ENCODE measurements at regions not wholly inside any gene's neighbourhood (a gene's known extent, or its start where the extent isn't known, plus 50 kb on each side); places are given as distances from the start of the nearest gene placed in this dataset.
A peak's percentile ranks its signal among the peaks of the same experiment; 100 is the strongest.

- Histone ChIP-seq H3K27ac (no peak overlapping the region), H2AFZ (no peak overlapping the region), H3K9me3 (ENCODE audit: control insufficient read depth, low read length) (no peaks in the 10 kb centered on the region), H3K4me1 (no peaks in the 10 kb centered on the region), H3K4me3 (ENCODE audit: low read depth, low read length) (no peak overlapping the region), H3K36me3 (ENCODE audit: control insufficient read depth, insufficient read depth, low read length) (no peaks in the 10 kb centered on the region), H3K4me2 (ENCODE audit: low read length) (no peak overlapping the region), H3K79me2 (no peaks in the 10 kb centered on the region), H3K9ac (no peak overlapping the region), H3K27me3 (ENCODE audit: control insufficient read depth, insufficient read depth, low read length) (no peaks in the 10 kb centered on the region)
- no peak for TF ChIP-seq CTCF (IDR thresholded peaks at IDR 0.05)
Observed at GRCh38 chr10:117078168-117078837, 59.8 kb downstream of the VAX1 start.

- Histone ChIP-seq H3K79me2 (no peaks in the 10 kb centered on the region), H3K36me3 (ENCODE audit: control insufficient read depth, insufficient read depth, low read length) (no peaks in the 10 kb centered on the region), H3K4me2 (ENCODE audit: low read length) (no peak overlapping the region), H3K9ac (no peak overlapping the region), H3K9me3 (ENCODE audit: control insufficient read depth, low read length) (no peaks in the 10 kb centered on the region), H3K4me1 (no peaks in the 10 kb centered on the region), H2AFZ (no peak overlapping the region), H3K4me3 (ENCODE audit: low read depth, low read length) (no peak overlapping the region), H3K27ac (no peak overlapping the region), H3K27me3 (ENCODE audit: control insufficient read depth, insufficient read depth, low read length) (no peaks in the 10 kb centered on the region)
- TF ChIP-seq CTCF (IDR thresholded peaks at IDR 0.05): no peak
Observed at GRCh38 chr10:117075064-117075463, 63.0 kb downstream of the VAX1 start.

- no peaks in the 10 kb centered on the region for H3K27me3 ChIP-seq (ENCODE audit: control insufficient read depth, insufficient read depth, low read length)
- no peak overlapping the region for H3K27ac ChIP-seq
- no peaks in the 10 kb centered on the region for H3K79me2 ChIP-seq
- H3K9me3 ChIP-seq (ENCODE audit: control insufficient read depth, low read length): no peaks in the 10 kb centered on the region
- no peaks in the 10 kb centered on the region for H3K36me3 ChIP-seq (ENCODE audit: control insufficient read depth, insufficient read depth, low read length)
- no peak overlapping the region for H2AFZ ChIP-seq
- no peak overlapping the region for H3K4me2 ChIP-seq (ENCODE audit: low read length)
- no peak overlapping the region for H3K4me3 ChIP-seq (ENCODE audit: low read depth, low read length)
- H3K4me1 ChIP-seq: no peaks in the 10 kb centered on the region
- H3K9ac ChIP-seq: no peak overlapping the region
- TF ChIP-seq CTCF (IDR thresholded peaks at IDR 0.05): peak; percentile 23
Observed at GRCh38 chr10:117074621-117075020, 63.4 kb downstream of the VAX1 start.

- Histone ChIP-seq H3K4me3 (ENCODE audit: low read depth, low read length) (no peak overlapping the region), H3K9ac (no peak overlapping the region), H3K79me2 (no peaks in the 10 kb centered on the region), H3K4me2 (ENCODE audit: low read length) (no peak overlapping the region), H3K27ac (no peak overlapping the region), H3K27me3 (ENCODE audit: control insufficient read depth, insufficient read depth, low read length) (no peaks in the 10 kb centered on the region), H3K36me3 (ENCODE audit: control insufficient read depth, insufficient read depth, low read length) (no peaks in the 10 kb centered on the region), H2AFZ (no peak overlapping the region), H3K9me3 (ENCODE audit: control insufficient read depth, low read length) (no peaks in the 10 kb centered on the region), H3K4me1 (no peaks in the 10 kb centered on the region)
- no peak for TF ChIP-seq CTCF (IDR thresholded peaks at IDR 0.05)
Observed at GRCh38 chr10:117071286-117072050, 66.5 kb upstream of the SHTN1 start.

All from parathyroid adenoma (tissue), 2 donors.